ENCODE measurements at regions not wholly inside any gene's neighbourhood (a gene's known extent, or its start where the extent isn't known, plus 50 kb on each side); places are given as distances from the start of the nearest gene placed in this dataset.

DNA sequence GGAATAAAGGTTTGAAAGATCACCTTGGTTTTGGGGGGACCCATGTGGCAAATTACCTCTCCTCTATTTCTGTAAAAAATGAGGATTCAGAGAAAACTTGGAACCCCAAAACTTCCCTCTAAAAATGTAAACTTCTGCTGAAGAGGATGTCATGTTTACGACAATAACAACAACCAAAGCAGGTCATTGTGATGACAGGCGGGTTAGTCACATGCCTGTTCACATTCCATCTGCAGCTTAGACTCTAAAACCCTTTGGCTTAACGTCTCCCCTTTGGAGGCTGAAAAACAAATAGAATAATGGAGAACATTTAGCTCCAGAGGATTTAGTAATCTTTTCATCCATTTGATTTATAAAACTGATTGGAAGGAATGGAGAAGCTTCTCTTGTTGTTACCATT, 75.0 kb upstream of the FAM9C start:
- no peak for TF ChIP-seq CTCF (IDR thresholded peaks at IDR 0.05; ENCODE audit: low read depth, low read length, missing control alignments)
- no peak for DNase-seq (ENCODE audit: low read depth)
- in situ Hi-C loops (cut with HindIII; ENCODE audit: low sequenced_read_pairs) = no loop called here
- no peak overlapping the region for H3K4me3 ChIP-seq (ENCODE audit: low read depth, low read length)

DNA sequence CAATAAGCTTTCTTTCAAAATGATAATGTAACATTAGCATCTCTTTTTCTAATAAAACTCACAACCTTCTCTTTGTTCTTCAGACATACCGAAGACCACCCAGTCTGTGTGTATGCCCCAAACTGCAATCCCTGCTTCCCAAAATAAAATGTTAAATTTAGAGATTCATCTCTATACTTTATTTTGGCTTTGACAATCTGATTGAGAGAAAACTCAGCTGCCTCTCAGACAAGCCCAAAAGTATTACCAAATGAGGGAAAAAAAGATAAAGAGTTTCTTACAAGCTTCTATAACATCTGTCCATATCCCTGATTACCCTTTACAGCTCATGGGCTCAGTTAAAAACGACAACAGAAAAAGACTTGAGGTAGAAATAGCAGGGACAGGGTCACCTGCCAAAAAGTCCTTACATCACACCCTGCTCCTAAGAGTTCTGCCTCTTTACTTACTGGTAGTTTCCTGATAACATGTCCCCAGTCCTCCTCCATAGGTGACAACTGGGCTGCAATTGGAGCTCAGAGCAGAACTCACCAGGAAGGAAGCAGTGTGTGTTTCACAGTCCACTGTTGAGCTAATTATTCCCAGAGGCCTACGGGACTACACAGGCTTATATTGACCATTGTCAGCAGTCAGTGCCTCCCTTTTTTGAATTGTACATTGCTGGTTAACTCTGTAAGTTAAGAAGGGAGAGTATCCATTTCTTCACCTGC, 70.9 kb upstream of the FAM9C start:
- no peak for TF ChIP-seq CTCF (IDR thresholded peaks at IDR 0.05; ENCODE audit: low read depth, low read length, missing control alignments)
- in situ Hi-C loops (cut with HindIII; ENCODE audit: low sequenced_read_pairs) = no loop called here
- no peak overlapping the region for H3K4me3 ChIP-seq (ENCODE audit: low read depth, low read length)
- DNase-seq (ENCODE audit: low read depth) = no peak

GRCh38 chrX:13112499-13112898, 68.1 kb upstream of the FAM9C start:
- no peak overlapping the region for H3K4me3 ChIP-seq (ENCODE audit: low read depth, low read length)
- no peak for DNase-seq (ENCODE audit: low read depth)
- in situ Hi-C loops (cut with HindIII; ENCODE audit: low sequenced_read_pairs) = no loop called here
- TF ChIP-seq CTCF (IDR thresholded peaks at IDR 0.05; ENCODE audit: low read depth, low read length, missing control alignments) = no peak

DNA sequence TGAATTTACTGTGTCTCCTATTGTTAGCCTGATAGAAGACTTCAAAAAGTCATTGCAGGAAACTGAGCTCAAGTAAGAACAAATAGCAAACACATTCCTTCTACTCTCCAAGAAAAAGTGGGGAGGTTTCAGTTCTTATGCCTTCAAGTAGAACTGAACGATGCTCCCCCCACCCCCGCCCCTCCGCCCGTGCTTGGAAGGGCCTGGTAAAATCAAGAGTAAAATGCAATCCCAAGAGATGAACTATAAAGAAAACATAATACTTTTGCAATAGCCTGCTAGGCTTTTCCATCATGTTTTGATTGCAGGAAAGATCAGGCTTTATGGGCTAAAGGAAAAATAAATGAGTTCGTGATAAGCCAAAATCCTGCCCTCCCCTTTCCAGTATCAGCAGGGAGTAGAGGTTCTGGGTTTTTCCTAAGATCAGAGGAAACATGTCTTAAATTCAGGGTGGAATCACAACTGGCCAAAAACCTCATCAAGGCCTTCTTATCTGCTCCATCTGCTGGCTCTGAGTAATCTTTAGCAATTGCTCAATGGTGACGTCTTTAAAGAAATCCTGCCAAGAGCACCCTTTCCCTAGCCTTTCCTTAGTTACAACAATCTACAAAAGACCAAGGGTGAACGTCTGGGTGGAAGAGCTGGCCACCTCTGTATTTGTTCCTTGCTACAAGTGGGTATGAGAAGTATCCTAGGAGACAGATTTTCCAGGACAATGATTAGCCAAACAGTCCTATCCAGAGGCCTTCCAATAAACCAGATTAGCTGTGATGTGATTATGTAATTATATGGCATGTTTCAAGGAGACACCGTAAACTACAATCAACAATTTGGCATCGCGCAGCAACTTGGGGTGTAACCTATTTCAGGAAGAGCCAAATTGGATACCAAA, 66.3 kb upstream of the FAM9C start:
- H3K4me3 ChIP-seq (ENCODE audit: low read depth, low read length) = no peak overlapping the region
- peak; percentile 59 for DNase-seq (ENCODE audit: low read depth)
- TF ChIP-seq CTCF (IDR thresholded peaks at IDR 0.05; ENCODE audit: low read depth, low read length, missing control alignments) = no peak
- in situ Hi-C loops (cut with HindIII; ENCODE audit: low sequenced_read_pairs) = no loop called here

DNA sequence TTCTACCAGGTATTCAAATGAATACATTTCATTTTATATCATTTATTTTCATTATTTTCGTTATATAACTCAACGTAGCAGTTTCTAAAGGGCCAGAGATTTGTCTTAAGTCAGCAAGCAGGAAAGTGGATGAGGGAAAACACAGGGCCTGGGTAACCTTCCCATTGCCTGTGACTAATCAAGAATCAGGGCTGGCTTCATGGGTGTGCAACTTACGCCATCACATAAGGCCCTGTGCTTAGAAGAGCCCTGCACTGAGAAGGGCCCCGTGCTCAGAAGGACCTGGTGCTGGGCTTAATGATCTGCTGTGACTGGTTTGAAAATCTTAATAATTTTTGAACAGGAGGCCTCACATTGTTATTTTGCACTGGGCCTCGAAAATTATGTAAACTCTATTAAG, 65.4 kb upstream of the FAM9C start:
- in situ Hi-C loops (cut with HindIII; ENCODE audit: low sequenced_read_pairs) = no loop called here
- H3K4me3 ChIP-seq (ENCODE audit: low read depth, low read length) = no peak overlapping the region
- TF ChIP-seq CTCF (IDR thresholded peaks at IDR 0.05; ENCODE audit: low read depth, low read length, missing control alignments) = no peak
- no peak for DNase-seq (ENCODE audit: low read depth)

GRCh38 chrX:13103914-13104274, 59.5 kb upstream of the FAM9C start:
- no peak for DNase-seq (ENCODE audit: low read depth)
- in situ Hi-C loops (cut with HindIII; ENCODE audit: low sequenced_read_pairs) = no loop called here
- no peak for TF ChIP-seq CTCF (IDR thresholded peaks at IDR 0.05; ENCODE audit: low read depth, low read length, missing control alignments)
- no peak overlapping the region for H3K4me3 ChIP-seq (ENCODE audit: low read depth, low read length)
